CD4-positive, alpha-beta T cell treated with Interleukin-4 for 1 hour (primary cell): ENCODE measurements at regions not wholly inside any gene's neighbourhood (a gene's known extent, or its start where the extent isn't known, plus 50 kb on each side); places are given as distances from the start of the nearest gene placed in this dataset.
"Not testable (repeated sequence)": the region's sequence is repeated elsewhere in the genome, so short reads cannot be mapped to it uniquely, and the experiment has no call there.

Experiments
- DNase-seq, 2 donors: peaks; one replicate each; pipeline ENCODE4 v3.0.0-alpha.2; 2020 to 2022

- DNase-seq: no peak
These were observed 245.5 kb upstream of the SLC7A11 start for GRCh38 chr4:138487670-138488069.

- DNase-seq: no peak
These were observed 245.1 kb upstream of the SLC7A11 start for GRCh38 chr4:138487230-138487629.

GRCh38 chr4:138485498-138485897, 243.3 kb upstream of the SLC7A11 start:
- no peak for DNase-seq

- DNase-seq: no peak
These were observed 233.0 kb upstream of the SLC7A11 start for GRCh38 chr4:138475116-138475515.

GRCh38 chr4:138473339-138473738, 231.2 kb upstream of the SLC7A11 start:
- DNase-seq: no peak

- no peak for DNase-seq
These were observed 218.6 kb upstream of the SLC7A11 start for GRCh38 chr4:138460477-138461414.

GRCh38 chr4:138458751-138459150, 216.6 kb upstream of the SLC7A11 start:
- DNase-seq: no peak

- not testable (repeated sequence) for DNase-seq
These were observed 214.2 kb upstream of the SLC7A11 start for GRCh38 chr4:138456349-138456748.

- no peak for DNase-seq
These were observed 212.9 kb upstream of the SLC7A11 start for GRCh38 chr4:138455097-138455496.

- no peak for DNase-seq
These were observed 210.7 kb upstream of the SLC7A11 start for GRCh38 chr4:138452826-138453225.

GRCh38 chr4:138451276-138451663, 209.1 kb upstream of the SLC7A11 start:
- DNase-seq: no peak

GRCh38 chr4:138450546-138451275, 208.6 kb upstream of the SLC7A11 start:
- no peak for DNase-seq

- no peak for DNase-seq
These were observed 207.8 kb upstream of the SLC7A11 start for GRCh38 chr4:138449938-138450337.

- DNase-seq: no peak
These were observed 206.0 kb upstream of the SLC7A11 start for GRCh38 chr4:138448169-138448568.

GRCh38 chr4:138446456-138446855, 204.3 kb upstream of the SLC7A11 start:
- DNase-seq: no peak

- DNase-seq: no peak
These were observed 202.9 kb upstream of the SLC7A11 start for GRCh38 chr4:138445098-138445497.

- DNase-seq: no peak
These were observed 202.1 kb upstream of the SLC7A11 start for GRCh38 chr4:138444260-138444659.

GRCh38 chr4:138439143-138439581, 197.0 kb upstream of the SLC7A11 start:
- no peak for DNase-seq

GRCh38 chr4:138438608-138439007, 196.5 kb upstream of the SLC7A11 start:
- DNase-seq: no peak

GRCh38 chr4:138437263-138437851, 195.2 kb upstream of the SLC7A11 start:
- DNase-seq: no peak

- DNase-seq: not testable (repeated sequence)
These were observed 193.6 kb upstream of the SLC7A11 start for GRCh38 chr4:138435733-138436132.

GRCh38 chr4:138435046-138435445, 192.9 kb upstream of the SLC7A11 start:
- not testable (repeated sequence) for DNase-seq

GRCh38 chr4:138428611-138429010, 186.5 kb upstream of the SLC7A11 start:
- DNase-seq: no peak

GRCh38 chr4:138426786-138427185, 184.6 kb upstream of the SLC7A11 start:
- DNase-seq: no peak
